ENCODE measurements at regions not wholly inside any gene's neighbourhood (a gene's known extent, or its start where the extent isn't known, plus 50 kb on each side); places are given as distances from the start of the nearest gene placed in this dataset.

DNA sequence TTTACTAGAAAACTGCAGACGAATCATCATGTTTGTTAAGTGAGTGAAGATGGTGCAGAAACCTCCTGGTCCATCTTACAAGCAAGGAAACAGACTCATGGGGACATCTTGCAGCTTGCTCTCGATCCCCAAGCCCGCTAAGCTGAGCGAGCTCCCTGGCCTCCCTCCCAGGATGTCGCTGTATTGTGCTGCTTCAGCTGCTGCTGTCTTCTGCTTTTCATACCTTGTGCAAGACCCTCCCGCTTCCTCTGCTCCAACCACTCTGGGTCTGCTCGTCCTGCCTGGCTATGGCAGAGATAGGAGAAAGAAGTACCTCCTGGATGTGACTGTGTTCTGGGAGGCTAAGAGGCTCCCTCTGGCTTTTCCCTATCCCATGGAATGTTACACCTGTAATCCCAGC, 285.2 kb upstream of the FZD8 start:
- H3K4me1 ChIP-seq (ENCODE audit: insufficient read depth, low read length, poor library complexity, severe bottlenecking) = no peaks in the 10 kb centered on the region
- H3K4me3 ChIP-seq (ENCODE audit: low read length, poor library complexity, severe bottlenecking) = no peak overlapping the region
- no peak overlapping the region for H2AFZ ChIP-seq (ENCODE audit: low read length)
- no peak overlapping the region for H3K9ac ChIP-seq (ENCODE audit: low read depth, low read length, poor library complexity, severe bottlenecking)
- no peaks in the 10 kb centered on the region for H3K9me2 ChIP-seq (replicated peaks; ENCODE audit: low read depth, low read length)
- no peaks in the 10 kb centered on the region for H4K20me1 ChIP-seq (ENCODE audit: insufficient read depth, low read length, poor library complexity, severe bottlenecking)
- no peaks in the 10 kb centered on the region for H3K79me2 ChIP-seq (ENCODE audit: insufficient read depth, low read length)
- H3K27me3 ChIP-seq (ENCODE audit: insufficient read depth, low read length, poor library complexity, severe bottlenecking) = no peaks in the 10 kb centered on the region
- TF ChIP-seq CTCF (conservative IDR thresholded peaks at IDR 0.05; ENCODE audit: low read length) (no peak), EZH2phosphoT487 (IDR thresholded peaks at IDR 0.05; ENCODE audit: borderline replicate concordance) (no peak)
- H3F3A ChIP-seq (ENCODE audit: low read depth) = no peaks in the 10 kb centered on the region
- H3K36me3 ChIP-seq (ENCODE audit: insufficient read depth, low read length) = no peaks in the 10 kb centered on the region
- H3K9me3 ChIP-seq (ENCODE audit: insufficient read depth, low read depth, low read length) = no peaks in the 10 kb centered on the region
- no peak overlapping the region for H3K4me2 ChIP-seq (ENCODE audit: low read depth, low read length, poor library complexity, severe bottlenecking)

- no peak overlapping the region for H3K9ac ChIP-seq (ENCODE audit: low read depth, low read length, poor library complexity, severe bottlenecking)
- no peaks in the 10 kb centered on the region for H3K4me1 ChIP-seq (ENCODE audit: insufficient read depth, low read length, poor library complexity, severe bottlenecking)
- no peaks in the 10 kb centered on the region for H4K20me1 ChIP-seq (ENCODE audit: insufficient read depth, low read length, poor library complexity, severe bottlenecking)
- H3K79me2 ChIP-seq (ENCODE audit: insufficient read depth, low read length) = no peaks in the 10 kb centered on the region
- H3K36me3 ChIP-seq (ENCODE audit: insufficient read depth, low read length) = no peaks in the 10 kb centered on the region
- no peak overlapping the region for H3K4me2 ChIP-seq (ENCODE audit: low read depth, low read length, poor library complexity, severe bottlenecking)
- TF ChIP-seq CTCF (conservative IDR thresholded peaks at IDR 0.05; ENCODE audit: low read length) (no peak), EZH2phosphoT487 (IDR thresholded peaks at IDR 0.05; ENCODE audit: borderline replicate concordance) (no peak)
- H3K4me3 ChIP-seq (ENCODE audit: low read length, poor library complexity, severe bottlenecking) = no peak overlapping the region
- no peaks in the 10 kb centered on the region for H3K9me2 ChIP-seq (replicated peaks; ENCODE audit: low read depth, low read length)
- H2AFZ ChIP-seq (ENCODE audit: low read length) = no peak overlapping the region
- no peaks in the 10 kb centered on the region for H3K9me3 ChIP-seq (ENCODE audit: insufficient read depth, low read depth, low read length)
- no peaks in the 10 kb centered on the region for H3F3A ChIP-seq (ENCODE audit: low read depth)
- H3K27me3 ChIP-seq (ENCODE audit: insufficient read depth, low read length, poor library complexity, severe bottlenecking) = no peaks in the 10 kb centered on the region
These were observed 284.8 kb upstream of the FZD8 start for GRCh38 chr10:35926846-35927245.

GRCh38 chr10:35925493-35925892, 283.4 kb upstream of the FZD8 start:
- no peak overlapping the region for H3K9ac ChIP-seq (ENCODE audit: low read depth, low read length, poor library complexity, severe bottlenecking)

More at GRCh38 chr10:35925493-35925892, 283.4 kb upstream of the FZD8 start:
- H2AFZ ChIP-seq (ENCODE audit: low read length) = no peak overlapping the region
- H3K4me2 ChIP-seq (ENCODE audit: low read depth, low read length, poor library complexity, severe bottlenecking) = no peak overlapping the region
- H3K27me3 ChIP-seq (ENCODE audit: insufficient read depth, low read length, poor library complexity, severe bottlenecking) = no peaks in the 10 kb centered on the region
- H3K9me2 ChIP-seq (replicated peaks; ENCODE audit: low read depth, low read length) = no peaks in the 10 kb centered on the region
- no peaks in the 10 kb centered on the region for H4K20me1 ChIP-seq (ENCODE audit: insufficient read depth, low read length, poor library complexity, severe bottlenecking)
- H3K36me3 ChIP-seq (ENCODE audit: insufficient read depth, low read length) = no peaks in the 10 kb centered on the region
- H3F3A ChIP-seq (ENCODE audit: low read depth) = no peaks in the 10 kb centered on the region
- no peaks in the 10 kb centered on the region for H3K79me2 ChIP-seq (ENCODE audit: insufficient read depth, low read length)
- no peaks in the 10 kb centered on the region for H3K4me1 ChIP-seq (ENCODE audit: insufficient read depth, low read length, poor library complexity, severe bottlenecking)
- no peak overlapping the region for H3K4me3 ChIP-seq (ENCODE audit: low read length, poor library complexity, severe bottlenecking)
- no peaks in the 10 kb centered on the region for H3K9me3 ChIP-seq (ENCODE audit: insufficient read depth, low read depth, low read length)
- no peak for TF ChIP-seq EZH2phosphoT487 (IDR thresholded peaks at IDR 0.05; ENCODE audit: borderline replicate concordance)
- TF ChIP-seq CTCF (conservative IDR thresholded peaks at IDR 0.05; ENCODE audit: low read length) = no peak

Data from Loucy (cell line).